ENCODE measurements at regions not wholly inside any gene's neighbourhood (a gene's known extent, or its start where the extent isn't known, plus 50 kb on each side); places are given as distances from the start of the nearest gene placed in this dataset.
"Not testable (repeated sequence)": the region's sequence is repeated elsewhere in the genome, so short reads cannot be mapped to it uniquely, and the experiment has no call there.

DNA sequence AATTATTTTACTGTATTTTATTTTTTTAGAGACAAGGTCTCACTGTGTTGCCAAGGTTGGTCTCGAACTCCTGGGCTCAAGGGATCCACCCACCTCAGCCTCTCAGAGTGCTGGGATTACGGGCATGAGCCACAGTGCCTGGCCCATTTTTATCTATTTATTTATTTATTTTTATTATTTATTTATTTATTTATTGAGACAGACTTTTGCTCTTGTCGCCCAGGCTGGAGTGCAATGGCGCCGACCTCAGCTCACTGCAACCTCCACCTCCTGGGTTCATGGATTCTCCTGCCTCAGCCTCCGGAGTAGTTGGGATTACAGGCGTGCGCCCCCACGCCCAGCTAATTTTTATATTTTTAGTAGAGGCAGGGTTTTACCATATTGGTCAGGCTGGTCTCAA is 52.0 kb upstream of the TFRC start:
- TF ChIP-seq ZNF274 (IDR thresholded peaks at IDR 0.05; ENCODE audit: low read depth, low read length); YY1 (IDR thresholded peaks at IDR 0.05; ENCODE audit: insufficient read depth, insufficient read length): not testable (repeated sequence)

All from NT2/D1 (cell line).